ENCODE measurements at regions not wholly inside any gene's neighbourhood (a gene's known extent, or its start where the extent isn't known, plus 50 kb on each side); places are given as distances from the start of the nearest gene placed in this dataset.
"Not testable (repeated sequence)": the region's sequence is repeated elsewhere in the genome, so short reads cannot be mapped to it uniquely, and the experiment has no call there.

- no peak for DNase-seq
Measured at GRCh38 chr2:129829588-129829987, 149.9 kb upstream of the RAB6C start.

- DNase-seq = no peak
Measured at GRCh38 chr2:129831018-129831417, 148.4 kb upstream of the RAB6C start.

DNA sequence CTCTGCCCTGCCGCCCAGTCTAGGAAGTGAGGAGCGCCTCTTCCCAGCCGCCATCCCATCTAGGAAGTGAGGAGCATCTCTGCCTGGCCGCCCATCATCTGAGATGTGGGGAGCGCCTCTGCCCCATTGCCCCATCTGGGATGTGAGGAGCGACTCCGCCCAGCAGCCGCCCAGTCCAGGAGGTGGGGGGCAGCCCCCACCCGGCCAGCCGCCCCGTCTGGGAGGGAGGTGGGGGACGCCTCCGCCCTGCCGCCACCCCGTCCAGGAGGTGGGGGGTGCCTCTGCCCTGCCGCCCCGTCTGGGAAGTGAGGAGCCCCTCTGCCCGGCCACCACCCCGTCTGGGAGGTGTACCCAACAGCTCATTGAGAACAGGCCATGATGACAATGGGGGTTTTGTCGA, 146.0 kb upstream of the RAB6C start:
- DNase-seq = not testable (repeated sequence)

- DNase-seq = no peak
Measured at GRCh38 chr2:129847043-129847442, 132.4 kb upstream of the RAB6C start.

GRCh38 chr2:129849559-129850160, 129.8 kb upstream of the RAB6C start:
- peak; percentile 86 for DNase-seq

DNA sequence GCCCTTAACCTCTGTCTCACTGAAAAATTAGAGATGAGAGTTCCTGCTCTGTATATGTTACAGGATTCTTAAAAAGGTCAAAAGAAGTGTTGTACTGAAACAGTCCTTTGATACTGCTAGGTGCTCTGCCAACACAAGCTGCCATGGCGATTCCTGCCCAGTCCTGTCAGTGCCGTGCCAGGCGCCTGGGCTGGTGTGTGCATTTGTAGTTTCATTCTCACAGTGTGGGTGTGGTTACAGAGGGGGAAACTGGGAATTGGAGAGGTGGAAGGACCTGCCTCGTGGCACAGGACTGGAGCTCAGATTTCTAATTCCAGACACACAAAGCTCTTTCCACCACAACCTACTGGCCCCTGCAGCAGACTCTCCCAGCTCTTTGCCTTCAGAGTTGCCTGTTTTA, 122.3 kb upstream of the RAB6C start:
- no peak for DNase-seq

- no peak for DNase-seq
Measured at GRCh38 chr2:129859175-129859574, 120.3 kb upstream of the RAB6C start.

GRCh38 chr2:129860088-129860487, 119.4 kb upstream of the RAB6C start:
- no peak for DNase-seq

GRCh38 chr2:129861666-129862288, 117.7 kb upstream of the RAB6C start:
- DNase-seq = no peak

DNA sequence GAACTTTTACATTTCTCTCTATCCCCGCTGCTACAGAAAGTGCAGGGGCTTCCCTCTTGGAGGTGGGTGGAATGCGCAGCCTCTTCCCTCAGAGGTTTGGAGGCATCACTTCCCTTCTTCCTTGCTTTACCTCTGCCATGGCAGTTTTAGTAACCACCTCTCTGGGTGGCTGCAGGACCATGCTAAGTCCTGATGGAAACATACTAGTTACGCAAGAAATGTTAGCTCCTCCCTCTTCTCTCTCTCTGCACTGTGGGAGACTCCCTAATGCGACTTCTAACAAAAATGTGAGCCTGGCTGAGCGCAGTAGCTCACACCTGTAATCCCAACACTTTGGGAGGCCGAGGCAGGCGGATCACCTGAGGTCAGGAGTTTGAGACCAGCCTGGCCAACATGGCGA, 116.8 kb upstream of the RAB6C start:
- DNase-seq = no peak

DNA sequence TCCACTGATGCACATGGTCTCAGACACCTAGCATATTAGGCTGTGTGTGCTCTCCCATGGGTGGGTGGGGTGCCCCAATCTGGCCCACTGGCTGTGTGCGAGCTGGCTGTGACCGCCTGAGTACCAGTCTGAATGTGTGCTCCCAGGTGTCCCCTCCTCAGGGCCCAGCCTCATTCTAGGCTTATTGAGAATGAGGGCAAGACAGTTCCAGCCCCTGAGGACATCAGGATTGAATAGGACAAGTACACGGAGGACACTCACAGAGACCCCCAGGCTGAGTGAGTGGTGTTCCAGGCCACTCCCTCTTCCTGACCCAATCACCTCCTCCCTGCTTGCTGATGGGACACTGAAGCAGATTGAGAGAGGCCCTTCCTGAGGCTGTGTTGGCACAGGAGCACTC, 116.1 kb upstream of the RAB6C start:
- DNase-seq = no peak

- DNase-seq = no peak
Measured at GRCh38 chr2:129864719-129865118, 114.7 kb upstream of the RAB6C start.

GRCh38 chr2:129865976-129866375, 113.5 kb upstream of the RAB6C start:
- DNase-seq = no peak

- DNase-seq = no peak
Measured at GRCh38 chr2:129866391-129866790, 113.1 kb upstream of the RAB6C start.

DNA sequence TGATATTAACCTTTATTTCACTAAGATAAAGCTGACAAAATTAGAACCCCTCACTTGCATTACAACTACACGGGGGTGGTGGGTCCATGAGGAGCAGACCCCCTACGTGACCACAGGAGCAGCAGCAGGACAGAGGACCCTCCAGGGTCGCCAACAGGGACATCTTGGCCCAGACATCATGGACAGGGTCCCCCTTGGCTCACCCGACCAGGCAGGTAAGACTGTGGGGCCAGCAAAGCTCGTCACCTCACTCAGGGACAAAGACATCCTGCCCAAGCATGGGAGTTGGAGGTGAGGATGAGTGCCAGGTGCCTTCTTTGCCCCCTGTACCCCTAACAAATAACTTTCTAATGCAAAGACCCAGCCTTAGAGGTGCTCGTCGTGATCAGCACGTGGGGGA, 111.3 kb upstream of the RAB6C start:
- no peak for DNase-seq

- no peak for DNase-seq
Measured at GRCh38 chr2:129870685-129871241, 108.7 kb upstream of the RAB6C start.

DNA sequence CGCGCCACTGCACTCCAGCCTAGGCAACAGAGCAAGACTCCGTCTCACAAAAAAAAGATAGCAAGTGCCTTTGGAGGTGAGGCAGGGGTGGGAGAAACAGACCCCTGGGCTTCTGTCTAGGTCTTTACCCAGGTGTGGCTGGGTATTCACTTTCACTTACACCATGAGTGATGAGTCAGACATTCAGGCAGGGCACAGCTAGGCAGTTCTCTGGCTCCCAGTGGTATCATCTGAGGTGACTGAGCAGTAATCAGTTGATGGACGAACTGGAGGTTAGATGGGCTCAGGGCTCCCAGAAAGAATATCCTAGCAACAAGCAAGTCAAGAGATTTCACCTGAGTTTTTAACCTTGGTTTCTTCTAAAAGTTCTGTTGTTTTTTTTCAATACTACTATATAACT, 107.0 kb upstream of the RAB6C start:
- DNase-seq = no peak

DNA sequence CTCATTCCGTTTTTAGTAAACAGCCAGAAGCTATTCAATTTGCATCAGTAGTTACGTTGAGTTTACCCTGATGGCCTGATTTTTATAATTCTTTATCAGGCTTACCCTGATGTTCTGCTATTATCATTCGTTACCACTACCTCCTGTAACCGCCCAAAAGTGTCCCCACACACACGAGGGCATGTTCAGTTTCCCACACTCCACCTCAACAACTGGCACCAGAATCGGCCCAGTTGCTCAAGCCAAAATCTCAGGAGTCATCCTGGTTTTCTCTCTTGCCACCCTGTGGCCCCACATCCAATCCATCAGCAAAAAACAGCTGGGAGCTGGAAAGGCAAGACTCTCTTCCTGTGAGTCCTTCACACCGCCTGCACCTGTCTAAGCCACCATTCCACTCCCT, 102.9 kb upstream of the RAB6C start:
- no peak for DNase-seq

DNA sequence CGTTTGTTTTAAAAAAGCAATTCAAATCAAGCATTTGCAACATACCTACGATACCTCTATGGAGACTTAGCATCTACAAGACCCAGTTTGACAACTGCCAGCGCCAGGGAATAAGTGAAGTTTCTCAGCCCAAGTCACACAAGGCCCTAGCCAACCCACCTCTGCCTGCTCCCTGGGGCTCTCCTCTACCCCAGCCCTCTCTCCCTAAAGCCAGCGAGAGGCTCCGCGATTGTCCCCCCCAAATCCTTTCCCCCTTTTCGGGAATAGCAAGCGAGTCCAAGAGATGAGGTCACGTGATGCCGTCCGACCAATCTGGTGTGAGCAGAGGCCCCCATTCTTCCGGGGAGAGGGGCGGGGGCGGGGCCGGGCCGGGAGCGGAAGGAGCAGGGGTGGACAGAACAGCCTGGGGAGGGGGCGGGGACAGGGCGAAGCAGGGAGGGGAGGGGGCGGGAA, 102.2 kb upstream of the RAB6C start:
- DNase-seq = peak; percentile 95

GRCh38 chr2:129877795-129878775, 101.4 kb upstream of the RAB6C start:
- DNase-seq = peak; percentile 67

DNA sequence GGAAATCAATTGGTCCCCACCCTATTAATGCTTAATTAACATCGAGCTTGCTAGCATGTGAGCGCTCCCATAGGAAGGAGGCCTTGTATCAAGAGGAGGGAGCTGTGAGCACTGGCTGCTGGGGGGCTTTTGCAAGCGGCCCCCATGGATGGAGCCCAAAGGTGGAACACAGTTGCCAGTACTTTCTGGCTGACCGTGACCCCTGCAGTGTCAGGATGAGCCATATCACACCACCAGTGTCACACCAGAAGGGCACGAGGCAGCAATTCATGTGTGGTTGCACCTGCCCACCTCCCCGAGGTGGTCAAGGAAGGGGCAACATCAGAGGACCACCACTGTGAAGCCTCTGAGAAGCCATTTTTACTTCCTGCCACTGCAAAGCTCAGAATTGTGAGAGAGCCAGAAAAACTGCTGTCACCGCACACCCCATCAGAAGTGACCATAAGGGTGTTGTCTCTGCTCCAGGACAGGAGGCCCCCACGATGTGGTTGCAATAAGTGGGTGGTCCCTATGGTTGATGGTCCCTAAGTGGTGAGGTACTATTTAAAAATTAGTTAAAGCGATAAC, 99.8 kb upstream of the RAB6C start:
- DNase-seq = no peak

DNA sequence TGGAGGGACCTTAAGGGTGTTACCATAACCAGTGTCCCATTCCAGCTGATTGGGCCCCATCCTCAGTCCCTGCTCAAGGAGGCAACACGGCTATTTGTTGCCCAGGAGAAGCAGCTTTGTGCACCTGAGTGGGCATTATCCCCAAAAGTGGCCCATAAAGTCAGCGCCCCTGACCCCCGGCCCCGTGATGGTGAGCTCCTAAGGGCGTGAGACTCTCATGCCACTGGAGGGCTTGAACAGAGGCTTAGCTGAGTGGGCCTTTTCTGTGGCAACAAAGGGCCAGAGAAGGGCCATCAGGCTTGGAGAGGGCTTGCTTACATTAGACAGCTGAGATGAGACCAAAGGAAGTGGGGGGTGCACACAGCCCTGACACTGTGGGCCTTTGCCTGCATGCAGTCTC, 99.2 kb upstream of the RAB6C start:
- DNase-seq = no peak

All from left kidney (tissue), 1 donor.